ENCODE measurements at regions not wholly inside any gene's neighbourhood (a gene's known extent, or its start where the extent isn't known, plus 50 kb on each side); places are given as distances from the start of the nearest gene placed in this dataset.

DNA sequence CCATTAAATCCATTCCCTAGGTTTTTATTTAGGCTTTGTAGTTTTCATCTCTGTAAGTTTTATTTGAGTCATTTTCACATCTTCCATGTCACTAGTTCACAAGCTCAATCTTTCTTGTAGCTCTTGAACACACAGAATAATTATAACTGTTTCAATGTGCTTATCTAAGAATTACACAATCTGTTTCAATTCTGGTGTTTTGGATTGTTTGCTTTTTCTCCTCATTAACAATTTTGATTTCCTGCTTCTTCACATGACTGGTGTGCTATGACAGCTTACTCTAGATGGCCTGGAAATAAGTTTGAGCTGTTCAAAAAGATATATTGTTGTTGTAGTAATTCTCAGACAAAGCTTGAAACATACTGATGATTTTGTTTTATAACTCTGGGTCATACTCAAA, 1974.1 kb upstream of the NUDT12 start:
- H3K27ac ChIP-seq (ENCODE audit: low read length in 2 of 2): no peak overlapping the region
- TF ChIP-seq, protein P1, sequence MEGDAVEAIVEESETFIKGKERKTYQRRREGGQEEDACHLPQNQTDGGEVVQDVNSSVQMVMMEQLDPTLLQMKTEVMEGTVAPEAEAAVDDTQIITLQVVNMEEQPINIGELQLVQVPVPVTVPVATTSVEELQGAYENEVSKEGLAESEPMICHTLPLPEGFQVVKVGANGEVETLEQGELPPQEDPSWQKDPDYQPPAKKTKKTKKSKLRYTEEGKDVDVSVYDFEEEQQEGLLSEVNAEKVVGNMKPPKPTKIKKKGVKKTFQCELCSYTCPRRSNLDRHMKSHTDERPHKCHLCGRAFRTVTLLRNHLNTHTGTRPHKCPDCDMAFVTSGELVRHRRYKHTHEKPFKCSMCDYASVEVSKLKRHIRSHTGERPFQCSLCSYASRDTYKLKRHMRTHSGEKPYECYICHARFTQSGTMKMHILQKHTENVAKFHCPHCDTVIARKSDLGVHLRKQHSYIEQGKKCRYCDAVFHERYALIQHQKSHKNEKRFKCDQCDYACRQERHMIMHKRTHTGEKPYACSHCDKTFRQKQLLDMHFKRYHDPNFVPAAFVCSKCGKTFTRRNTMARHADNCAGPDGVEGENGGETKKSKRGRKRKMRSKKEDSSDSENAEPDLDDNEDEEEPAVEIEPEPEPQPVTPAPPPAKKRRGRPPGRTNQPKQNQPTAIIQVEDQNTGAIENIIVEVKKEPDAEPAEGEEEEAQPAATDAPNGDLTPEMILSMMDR (IDR thresholded peaks at IDR 0.05): no peak
- TF ChIP-seq EZH2 (IDR thresholded peaks at IDR 0.05; ENCODE audit: borderline replicate concordance, insufficient read depth, low read depth, low read length, poor library complexity, severe bottlenecking): no peak
- H3K27me3 Mint-ChIP-seq: no peaks in the 10 kb centered on the region
- ATAC-seq (ENCODE audit: low read depth) (no peak), DNase-seq (no peak)
- ChIA-PET CTCF (no interaction called here), POLR2A (no interaction called here)
- no peak overlapping the region for H3K27ac Mint-ChIP-seq
- H3K36me3 ChIP-seq (replicated peaks in 1 of 2; ENCODE audit: control extremely low read depth in 1 of 2, control insufficient read depth in 1 of 2, extremely low read depth in 1 of 2, insufficient read depth in 2 of 2, low read length in 1 of 2): no peaks in the 10 kb centered on the region
- no peaks in the 10 kb centered on the region for H3K9me3 ChIP-seq (ENCODE audit: control extremely low read depth in 1 of 3, control insufficient read depth in 2 of 3, insufficient read depth in 1 of 3, low read length in 2 of 3)
- H3K4me3 ChIP-seq (ENCODE audit: control extremely low read depth in 1 of 5, extremely low read depth in 1 of 5, insufficient read depth in 1 of 5, low read depth in 2 of 5, low read length in 4 of 5): no peak overlapping the region
- H2AFZ ChIP-seq (ENCODE audit: insufficient read depth, low read depth, low read length, poor library complexity, severe bottlenecking): no peak overlapping the region
- no peaks in the 10 kb centered on the region for H3K4me1 Mint-ChIP-seq
- no peak overlapping the region for H3K9ac ChIP-seq (ENCODE audit: low read length)
- no peak overlapping the region for H3K4me3 Mint-ChIP-seq
- H3K27me3 ChIP-seq (replicated peaks in 1 of 4; ENCODE audit: control extremely low read depth in 1 of 4, control insufficient read depth in 3 of 4, insufficient read depth in 4 of 4, low read length in 3 of 4): no peaks in the 10 kb centered on the region
- H3K4me1 ChIP-seq (ENCODE audit: control insufficient read depth in 2 of 2, insufficient read depth in 2 of 2, low read length in 2 of 2): no peaks in the 10 kb centered on the region
- no peaks in the 10 kb centered on the region for H4K20me1 ChIP-seq (ENCODE audit: control insufficient read depth, insufficient read depth, low read length, poor library complexity, severe bottlenecking)
- no peaks in the 10 kb centered on the region for H3K79me2 ChIP-seq (ENCODE audit: control insufficient read depth, insufficient read depth, low read length)
- peaks cover 3% of the 10 kb centered on the region for H3K9me3 Mint-ChIP-seq (ENCODE audit: insufficient read depth)
- H3K4me2 ChIP-seq (replicated peaks; ENCODE audit: low read depth, low read length, poor library complexity, severe bottlenecking): no peak overlapping the region
- intact Hi-C loops (cut with micrococcal nuclease): no loop called here

GRCh38 chr5:105530716-105531261, 1968.2 kb upstream of the NUDT12 start:
- intact Hi-C loops (cut with micrococcal nuclease): no loop called here
- H3K4me1 Mint-ChIP-seq: no peaks in the 10 kb centered on the region
- ChIA-PET POLR2A (no interaction called here), CTCF (no interaction called here)
- Histone ChIP-seq H3K36me3 (replicated peaks in 1 of 2; ENCODE audit: control extremely low read depth in 1 of 2, control insufficient read depth in 1 of 2, extremely low read depth in 1 of 2, insufficient read depth in 2 of 2, low read length in 1 of 2) (no peaks in the 10 kb centered on the region), H3K9me3 (ENCODE audit: control extremely low read depth in 1 of 3, control insufficient read depth in 2 of 3, insufficient read depth in 1 of 3, low read length in 2 of 3) (peaks cover 0 to 11% (median 0%) of the 10 kb centered on the region in 3 donors), H3K79me2 (ENCODE audit: control insufficient read depth, insufficient read depth, low read length) (no peaks in the 10 kb centered on the region), H3K4me3 (ENCODE audit: control extremely low read depth in 1 of 5, extremely low read depth in 1 of 5, insufficient read depth in 1 of 5, low read depth in 2 of 5, low read length in 4 of 5) (no peak overlapping the region), H4K20me1 (ENCODE audit: control insufficient read depth, insufficient read depth, low read length, poor library complexity, severe bottlenecking) (no peaks in the 10 kb centered on the region), H3K4me2 (replicated peaks; ENCODE audit: low read depth, low read length, poor library complexity, severe bottlenecking) (no peak overlapping the region), H2AFZ (ENCODE audit: insufficient read depth, low read depth, low read length, poor library complexity, severe bottlenecking) (no peak overlapping the region), H3K27me3 (replicated peaks in 1 of 4; ENCODE audit: control extremely low read depth in 1 of 4, control insufficient read depth in 3 of 4, insufficient read depth in 4 of 4, low read length in 3 of 4) (no peaks in the 10 kb centered on the region), H3K27ac (ENCODE audit: low read length in 2 of 2) (no peak overlapping the region), H3K9ac (ENCODE audit: low read length) (no peak overlapping the region), H3K4me1 (ENCODE audit: control insufficient read depth in 2 of 2, insufficient read depth in 2 of 2, low read length in 2 of 2) (no peaks in the 10 kb centered on the region)
- H3K27me3 Mint-ChIP-seq: no peaks in the 10 kb centered on the region
- H3K9me3 Mint-ChIP-seq (ENCODE audit: insufficient read depth): peaks cover 18% of the 10 kb centered on the region
- no peak overlapping the region for H3K4me3 Mint-ChIP-seq
- TF ChIP-seq, protein P1 (IDR thresholded peaks at IDR 0.05): no peak
- no peak for TF ChIP-seq EZH2 (IDR thresholded peaks at IDR 0.05; ENCODE audit: borderline replicate concordance, insufficient read depth, low read depth, low read length, poor library complexity, severe bottlenecking)
- WGBS (ENCODE audit: insufficient coverage): 84% methylated on average over 2 of the region's 3 CpGs
- DNase-seq (no peak), ATAC-seq (ENCODE audit: low read depth) (no peak)
- H3K27ac Mint-ChIP-seq: no peak overlapping the region
